ENCODE measurements at regions not wholly inside any gene's neighbourhood (a gene's known extent, or its start where the extent isn't known, plus 50 kb on each side); places are given as distances from the start of the nearest gene placed in this dataset.

- TF ChIP-seq CTCF (IDR thresholded peaks at IDR 0.05) (no peak), POLR2A (IDR thresholded peaks at IDR 0.05) (no peak)
These were observed 1298.8 kb downstream of the PLA2G4A start for GRCh38 chr1:188127507-188127906.

Data from right lobe of liver (tissue), 4 donors.